K562 (cell line): ENCODE measurements at regions not wholly inside any gene's neighbourhood (a gene's known extent, or its start where the extent isn't known, plus 50 kb on each side); places are given as distances from the start of the nearest gene placed in this dataset.

Source experiments
- CREB1 ChIP-seq, 2 experiments: sonication (generic) in 1 of 2; formaldehyde crosslinking in 1 of 2; IDR thresholded peaks; 2 replicates each; pipeline versions ENCODE4 v1.6.1 to v1.8.0; 2012 to 2022; ENCODE audit warnings: inconsistent platforms in 1 of 2, mild to moderate bottlenecking in 1 of 2, missing genetic modification reagents in 1 of 2, moderate library complexity in 1 of 2
- MAFG ChIP-seq: fragments of 450-650 bp; conservative IDR thresholded peaks from 2 replicates; pipeline ENCODE4 v1.6.1; 2016; ENCODE audit warnings: missing genetic modification characterization, missing compliant biosample characterization
- SRSF9 ChIP-seq: fragments of 200-400 bp; formaldehyde crosslinking; IDR thresholded peaks from 2 replicates; pipeline ENCODE4 v1.6.1; 2017; ENCODE audit warnings: low read depth, low read length, borderline replicate concordance
- TAF9B ChIP-seq: fragments of 450-650 bp; IDR thresholded peaks from 2 replicates; pipeline ENCODE4 v1.6.1; 2018; ENCODE audit warnings: mild to moderate bottlenecking; ENCODE audit not compliant: partially characterized antibody
- TCF7L2 ChIP-seq: fragments of 150-350 bp; IDR thresholded peaks from 2 replicates; pipeline ENCODE4 v1.6.1; 2016; ENCODE audit warnings: low read depth, mild to moderate bottlenecking, low read length, moderate library complexity
- ZNF311 ChIP-seq: fragments of 250-450 bp; sonication (Bioruptor Pico); IDR thresholded peaks from 2 replicates; pipeline ENCODE4 v1.4.0; 2020; ENCODE audit warnings: mild to moderate bottlenecking, moderate library complexity
- ZNF318 ChIP-seq, 2 experiments: fragments of 450-650 bp; IDR thresholded peaks; 2 replicates each; pipeline ENCODE4 v1.6.1; 2016; ENCODE audit warnings: mild to moderate bottlenecking in 2 of 2, borderline replicate concordance in 1 of 2, low read depth in 1 of 2, moderate library complexity in 1 of 2
- ZNF407 ChIP-seq: fragments of 450-650 bp; IDR thresholded peaks from 2 replicates; pipeline ENCODE4 v1.6.1; 2016; ENCODE audit warnings: low read depth
- ZNF584 ChIP-seq: fragments of 200-800 bp; sonication (Bioruptor generic); IDR thresholded peaks from 2 replicates; pipeline ENCODE4 v1.6.1; 2016; ENCODE audit warnings: low read depth, mild to moderate bottlenecking, missing genetic modification characterization, missing compliant biosample characterization

GRCh38 chr13:50357586-50358118 lies 342.4 kb downstream of the KCNRG start (continued):
- TF ChIP-seq ZNF318 (IDR thresholded peaks at IDR 0.05; ENCODE audit: borderline replicate concordance in 1 of 2, low read depth in 1 of 2) = peak in 1 of 2 experiments; percentile 83; a peak in 2 of 4 replicates
- TF ChIP-seq ZNF584 = no peak
- TF ChIP-seq TAF9B = peak; percentile 27
- TF ChIP-seq SRSF9 = no peak
- peak; percentile 58; the same call in 1 of the 2 replicates for TF ChIP-seq CREB1 (IDR thresholded peaks at IDR 0.05)
- no peak for TF ChIP-seq CREB1 (CRISPR knock-in tag; IDR thresholded peaks at IDR 0.05)
- no peak for TF ChIP-seq TCF7L2
- no peak for TF ChIP-seq ZNF407
- 0 out of 2 replicates have a peak, but pooled peaks have one; percentile 9 for TF ChIP-seq MAFG (tag)
- no peak for TF ChIP-seq ZNF311 (CRISPR knock-in tag)
